ENCODE measurements at regions not wholly inside any gene's neighbourhood (a gene's known extent, or its start where the extent isn't known, plus 50 kb on each side); places are given as distances from the start of the nearest gene placed in this dataset.

- CTCF ChIA-PET, result no interaction called here
- Histone ChIP-seq H4K20me1 (replicated peaks; ENCODE audit: control insufficient read depth, extremely low read depth, insufficient read depth, low read length) (no peaks in the 10 kb centered on the region), H3K9me1 (replicated peaks; ENCODE audit: control insufficient read depth, extremely low read depth, insufficient read depth, low read length) (no peaks in the 10 kb centered on the region), H3K79me2 (ENCODE audit: control insufficient read depth, insufficient read depth, low read length) (no peaks in the 10 kb centered on the region), H3K9ac (replicated peaks; ENCODE audit: extremely low read depth, insufficient read depth, low read length) (no peak overlapping the region), H2AFZ (ENCODE audit: low read depth, low read length) (no peak overlapping the region), H3K4me3 (replicated peaks in 1 of 3; ENCODE audit: insufficient read depth in 1 of 3, low read depth in 1 of 3, low read length in 3 of 3) (no peak overlapping the region), H3K36me3 (ENCODE audit: control insufficient read depth in 2 of 2, extremely low read depth in 1 of 2, insufficient read depth in 2 of 2, low read length in 2 of 2) (no peaks in the 10 kb centered on the region), H3K27me3 (ENCODE audit: control insufficient read depth in 2 of 2, insufficient read depth in 2 of 2, low read length in 2 of 2) (no peaks in the 10 kb centered on the region), H3K27ac (ENCODE audit: insufficient read depth, low read depth, low read length) (no peak overlapping the region), H3K4me1 (ENCODE audit: control insufficient read depth, extremely low read depth, insufficient read depth, low read length) (no peaks in the 10 kb centered on the region), H3K9me3 (replicated peaks; ENCODE audit: control insufficient read depth, insufficient read depth, low read length) (peaks cover 8% of the 10 kb centered on the region), H3K4me2 (ENCODE audit: insufficient read depth, low read length) (no peak overlapping the region)
- dilution Hi-C loops (cut with MboI; ENCODE audit: extremely low pct_ligation_motif_present, low sequenced_read_pairs), result no loop called here
- DNase-seq (ENCODE audit: low read depth, low spot score) (no peak), FAIRE-seq (no peak)
- POLR2A ChIA-PET, result no interaction called here
- intact Hi-C loops (cut with micrococcal nuclease), result no loop called here
- TF ChIP-seq FOS (IDR thresholded peaks at IDR 0.05; ENCODE audit: borderline replicate concordance, insufficient read depth, low read length) (no peak), POLR2A (IDR thresholded peaks at IDR 0.05; ENCODE audit: low read depth, low read length) (no peak), EZH2 (IDR thresholded peaks at IDR 0.05; ENCODE audit: borderline replicate concordance, low read depth, low read length, severe bottlenecking) (no peak), CTCF (IDR thresholded peaks at IDR 0.05; ENCODE audit: extremely low read depth in 1 of 2, insufficient read depth in 1 of 2, low read depth in 1 of 2, low read length in 2 of 2) (no peak), JUN (IDR thresholded peaks at IDR 0.05; ENCODE audit: borderline replicate concordance, insufficient read depth, insufficient read length, low read depth) (no peak), POLR2AphosphoS5 (IDR thresholded peaks at IDR 0.05; ENCODE audit: insufficient read depth, low read depth, low read length) (no peak), MAX (IDR thresholded peaks at IDR 0.05; ENCODE audit: insufficient read depth, insufficient read length) (no peak), MYC (IDR thresholded peaks at IDR 0.05; ENCODE audit: low read depth, low read length) (no peak), GATA2 (IDR thresholded peaks at IDR 0.05; ENCODE audit: insufficient read depth, insufficient read length, low read depth, low read length) (no peak)
- BruUV-seq (replicated peaks), result no TSS peak
Measured at GRCh38 chr5:8320244-8320643, 451.3 kb downstream of the MTRR start.

Measured in endothelial cell of umbilical vein (primary cell).